VCaP (cell line): ENCODE measurements at regions not wholly inside any gene's neighbourhood (a gene's known extent, or its start where the extent isn't known, plus 50 kb on each side); places are given as distances from the start of the nearest gene placed in this dataset.
"Not testable (repeated sequence)": the region's sequence is repeated elsewhere in the genome, so short reads cannot be mapped to it uniquely, and the experiment has no call there.

Experiments used
- H3K27ac ChIP-seq: fragments of 450-650 bp; 2 replicates; pipeline ENCODE4 v1.5.1; 2017
- CTCF ChIP-seq: fragments of 450-650 bp; conservative IDR thresholded peaks from 2 replicates; pipeline ENCODE4 v1.5.1; 2017; ENCODE audit warnings: mild to moderate bottlenecking, moderate library complexity

- no peak overlapping the region for H3K27ac ChIP-seq
- TF ChIP-seq CTCF, result no peak
Measured at GRCh38 chr4:19033816-19034733, 1012.5 kb upstream of the LCORL start.

DNA sequence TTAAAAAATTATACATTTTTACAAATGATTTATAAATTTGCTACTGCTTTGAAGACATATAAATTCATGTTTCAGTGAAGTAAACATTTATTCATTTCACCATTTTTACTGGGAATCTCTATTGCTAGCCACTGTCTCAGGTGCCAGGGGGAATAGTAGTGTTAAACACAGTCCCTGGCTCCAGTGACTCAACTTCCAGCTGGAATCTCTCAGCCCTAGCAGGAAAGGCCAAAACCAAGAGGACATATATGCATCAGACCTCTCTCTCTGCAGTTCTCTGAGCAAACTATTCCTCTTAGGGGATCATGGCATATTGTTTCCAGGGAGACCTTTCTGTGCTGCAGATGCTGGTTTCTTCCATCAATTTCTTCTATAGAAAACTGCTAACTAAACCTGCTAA lies 1009.0 kb upstream of the LCORL start:
- TF ChIP-seq CTCF, result no peak
- no peak overlapping the region for H3K27ac ChIP-seq

GRCh38 chr4:19030048-19030447 lies 1008.5 kb upstream of the LCORL start:
- H3K27ac ChIP-seq, result no peak overlapping the region
- no peak for TF ChIP-seq CTCF

DNA sequence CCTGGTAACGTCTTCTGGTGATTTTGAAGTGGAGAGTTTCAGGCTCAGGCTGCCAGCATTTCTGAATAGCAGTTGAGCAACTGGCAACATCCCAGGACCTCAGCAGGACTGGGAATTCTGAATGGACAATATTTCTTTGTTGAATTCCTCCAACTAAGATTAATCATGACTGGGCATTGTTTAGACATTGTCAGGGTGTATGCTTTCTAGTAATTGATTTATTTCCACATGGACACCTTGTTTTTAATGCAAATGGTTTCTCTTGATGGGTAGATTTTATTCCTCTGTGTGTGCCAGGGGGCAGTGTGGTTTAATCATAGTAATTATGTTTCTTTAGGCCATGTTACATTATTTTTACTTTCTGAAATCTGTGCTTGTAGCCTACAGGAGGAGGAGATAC lies 1004.7 kb upstream of the LCORL start:
- no peak for TF ChIP-seq CTCF
- no peak overlapping the region for H3K27ac ChIP-seq

DNA sequence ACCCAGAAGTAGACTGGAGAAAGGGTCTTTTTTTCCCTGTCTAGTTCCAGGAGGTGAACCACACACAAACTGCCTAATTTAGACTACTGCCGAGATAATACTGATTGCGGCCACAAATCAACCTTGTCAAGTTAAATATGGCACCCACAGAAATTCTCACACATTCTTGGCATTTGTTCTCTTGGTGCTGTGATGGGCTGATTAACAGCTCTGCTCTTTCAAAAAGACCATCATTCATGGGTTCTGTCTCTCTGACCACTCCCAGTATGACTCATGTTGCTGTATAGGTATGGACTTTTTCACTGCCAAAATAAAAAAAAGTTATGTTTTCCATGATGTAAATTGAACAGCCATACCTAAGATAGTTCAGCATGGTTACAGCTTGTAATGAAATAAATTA lies 1003.5 kb upstream of the LCORL start:
- no peak for TF ChIP-seq CTCF
- no peak overlapping the region for H3K27ac ChIP-seq

GRCh38 chr4:19024047-19024446 lies 1002.5 kb upstream of the LCORL start:
- H3K27ac ChIP-seq, result no peak overlapping the region
- no peak for TF ChIP-seq CTCF

GRCh38 chr4:19021617-19022016 lies 1000.1 kb upstream of the LCORL start:
- no peak for TF ChIP-seq CTCF
- H3K27ac ChIP-seq, result no peak overlapping the region

- H3K27ac ChIP-seq, result not testable (repeated sequence)
Measured at GRCh38 chr4:19016550-19016949, 995.0 kb upstream of the LCORL start.
